ENCODE measurements at regions not wholly inside any gene's neighbourhood (a gene's known extent, or its start where the extent isn't known, plus 50 kb on each side); places are given as distances from the start of the nearest gene placed in this dataset.

DNA sequence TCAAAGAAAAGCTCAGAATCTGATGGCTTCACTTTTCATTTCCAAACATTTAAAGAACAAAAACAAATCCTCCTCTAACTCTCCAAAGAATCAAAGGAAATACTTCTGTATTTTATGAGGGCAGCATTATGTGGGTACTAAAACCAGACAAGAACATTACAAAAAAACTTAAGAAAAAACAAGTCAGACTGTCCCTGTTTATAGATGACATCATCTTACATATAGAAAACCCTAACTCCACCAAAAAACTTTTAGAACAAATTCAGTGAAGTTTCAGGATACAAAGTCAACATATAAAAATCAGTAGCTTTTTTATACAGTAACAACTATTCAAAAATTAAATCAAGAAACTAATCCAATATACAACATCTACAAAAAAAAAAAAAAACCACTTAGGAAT lies 136.2 kb downstream of the PJA2 start:
- H3K9ac ChIP-seq (ENCODE audit: low read length): no peak overlapping the region

DNA sequence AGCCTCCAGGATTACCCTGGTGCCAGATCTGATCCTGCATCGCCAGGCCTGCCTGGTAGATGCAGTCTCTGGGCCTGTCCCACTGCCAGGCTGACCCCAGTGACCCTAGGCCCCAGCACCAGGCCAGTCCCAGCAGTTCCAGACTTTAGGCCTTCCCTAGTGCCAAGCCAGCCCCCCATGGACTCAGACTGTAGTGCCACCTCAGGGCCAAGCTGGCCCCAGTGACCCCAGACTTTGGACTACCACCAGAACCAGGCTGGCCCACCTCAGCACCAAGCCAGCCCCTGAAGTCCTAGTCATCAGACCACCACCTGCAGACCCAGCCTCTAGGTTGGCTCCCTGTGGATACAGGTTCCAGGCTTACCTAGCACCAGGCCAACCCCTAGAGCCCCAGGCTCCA lies 142.5 kb downstream of the PJA2 start:
- H3K9me3 ChIP-seq (ENCODE audit: insufficient read depth, low read length): no peaks in the 10 kb centered on the region
- no peak overlapping the region for H3K9ac ChIP-seq (ENCODE audit: low read length)
- H3K27ac ChIP-seq (ENCODE audit: low read length): no peak overlapping the region
- no peak overlapping the region for H3K4me2 ChIP-seq (ENCODE audit: low read length)
- no peaks in the 10 kb centered on the region for H3K79me2 ChIP-seq (ENCODE audit: low read length)
- H3K4me1 ChIP-seq (ENCODE audit: low read length): no peaks in the 10 kb centered on the region
- no peaks in the 10 kb centered on the region for H3K36me3 ChIP-seq (replicated peaks; ENCODE audit: low read depth, low read length)
- H4K20me1 ChIP-seq (ENCODE audit: insufficient read depth, low read length): no peaks in the 10 kb centered on the region
- no peaks in the 10 kb centered on the region for H3K27me3 ChIP-seq (ENCODE audit: low read depth, low read length)
- no peak overlapping the region for H2AFZ ChIP-seq (ENCODE audit: low read depth, low read length)
- H3K4me3 ChIP-seq (ENCODE audit: low read length): no peak overlapping the region
- TF ChIP-seq, protein P1, sequence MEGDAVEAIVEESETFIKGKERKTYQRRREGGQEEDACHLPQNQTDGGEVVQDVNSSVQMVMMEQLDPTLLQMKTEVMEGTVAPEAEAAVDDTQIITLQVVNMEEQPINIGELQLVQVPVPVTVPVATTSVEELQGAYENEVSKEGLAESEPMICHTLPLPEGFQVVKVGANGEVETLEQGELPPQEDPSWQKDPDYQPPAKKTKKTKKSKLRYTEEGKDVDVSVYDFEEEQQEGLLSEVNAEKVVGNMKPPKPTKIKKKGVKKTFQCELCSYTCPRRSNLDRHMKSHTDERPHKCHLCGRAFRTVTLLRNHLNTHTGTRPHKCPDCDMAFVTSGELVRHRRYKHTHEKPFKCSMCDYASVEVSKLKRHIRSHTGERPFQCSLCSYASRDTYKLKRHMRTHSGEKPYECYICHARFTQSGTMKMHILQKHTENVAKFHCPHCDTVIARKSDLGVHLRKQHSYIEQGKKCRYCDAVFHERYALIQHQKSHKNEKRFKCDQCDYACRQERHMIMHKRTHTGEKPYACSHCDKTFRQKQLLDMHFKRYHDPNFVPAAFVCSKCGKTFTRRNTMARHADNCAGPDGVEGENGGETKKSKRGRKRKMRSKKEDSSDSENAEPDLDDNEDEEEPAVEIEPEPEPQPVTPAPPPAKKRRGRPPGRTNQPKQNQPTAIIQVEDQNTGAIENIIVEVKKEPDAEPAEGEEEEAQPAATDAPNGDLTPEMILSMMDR (IDR thresholded peaks at IDR 0.05; ENCODE audit: low read depth, low read length): no peak
- no peak for TF ChIP-seq EZH2phosphoT487 (IDR thresholded peaks at IDR 0.05; ENCODE audit: low read depth)

More for the DNA sequence above, 136.2 kb downstream of the PJA2 start:
- no peak for TF ChIP-seq EZH2phosphoT487 (IDR thresholded peaks at IDR 0.05; ENCODE audit: low read depth)
- TF ChIP-seq, protein P1 (IDR thresholded peaks at IDR 0.05; ENCODE audit: low read depth, low read length): no peak
- no peaks in the 10 kb centered on the region for H4K20me1 ChIP-seq (ENCODE audit: insufficient read depth, low read length)
- H3K4me1 ChIP-seq (ENCODE audit: low read length): no peaks in the 10 kb centered on the region
- H3K4me2 ChIP-seq (ENCODE audit: low read length): no peak overlapping the region
- H3K79me2 ChIP-seq (ENCODE audit: low read length): no peaks in the 10 kb centered on the region
- no peak overlapping the region for H2AFZ ChIP-seq (ENCODE audit: low read depth, low read length)
- no peak overlapping the region for H3K27ac ChIP-seq (ENCODE audit: low read length)
- H3K9me3 ChIP-seq (ENCODE audit: insufficient read depth, low read length): no peaks in the 10 kb centered on the region
- peaks cover 3% of the 10 kb centered on the region; the same call in 1 of the 2 replicates for H3K27me3 ChIP-seq (ENCODE audit: low read depth, low read length)
- no peaks in the 10 kb centered on the region for H3K36me3 ChIP-seq (replicated peaks; ENCODE audit: low read depth, low read length)
- no peak overlapping the region for H3K4me3 ChIP-seq (ENCODE audit: low read length)

DNA sequence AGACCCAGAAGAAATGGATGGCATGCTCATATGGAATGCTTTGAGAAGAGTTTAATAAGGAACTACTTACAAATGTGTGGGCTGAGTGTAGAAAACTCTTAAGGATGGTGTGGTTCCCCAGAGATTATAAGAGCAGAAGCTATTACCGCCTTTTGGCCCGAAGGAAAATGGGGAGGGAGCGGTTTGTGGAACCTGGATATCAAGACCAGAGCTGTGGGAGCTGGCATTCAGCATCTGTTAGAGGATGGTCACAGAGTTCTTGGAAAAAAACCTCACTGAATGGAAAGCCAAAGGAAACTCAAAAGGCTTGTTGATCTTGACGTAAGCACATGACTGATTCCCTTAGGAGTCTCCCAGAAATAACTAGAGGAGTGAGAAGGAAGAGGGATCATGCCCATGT lies 151.0 kb downstream of the PJA2 start:
- no peaks in the 10 kb centered on the region for H3K9me3 ChIP-seq (ENCODE audit: insufficient read depth, low read length)
- no peak for TF ChIP-seq EZH2phosphoT487 (IDR thresholded peaks at IDR 0.05; ENCODE audit: low read depth)
- TF ChIP-seq, protein P1 (IDR thresholded peaks at IDR 0.05; ENCODE audit: low read depth, low read length): no peak
- H3K4me2 ChIP-seq (ENCODE audit: low read length): no peak overlapping the region
- no peak overlapping the region for H3K9ac ChIP-seq (ENCODE audit: low read length)
- H3K36me3 ChIP-seq (replicated peaks; ENCODE audit: low read depth, low read length): no peaks in the 10 kb centered on the region
- no peaks in the 10 kb centered on the region for H3K4me1 ChIP-seq (ENCODE audit: low read length)
- H3K4me3 ChIP-seq (ENCODE audit: low read length): no peak overlapping the region
- no peak overlapping the region for H3K27ac ChIP-seq (ENCODE audit: low read length)
- no peaks in the 10 kb centered on the region; the same call in 1 of the 2 replicates for H3K27me3 ChIP-seq (ENCODE audit: low read depth, low read length)
- H2AFZ ChIP-seq (ENCODE audit: low read depth, low read length): no peak overlapping the region
- H4K20me1 ChIP-seq (ENCODE audit: insufficient read depth, low read length): no peaks in the 10 kb centered on the region
- no peaks in the 10 kb centered on the region for H3K79me2 ChIP-seq (ENCODE audit: low read length)

DNA sequence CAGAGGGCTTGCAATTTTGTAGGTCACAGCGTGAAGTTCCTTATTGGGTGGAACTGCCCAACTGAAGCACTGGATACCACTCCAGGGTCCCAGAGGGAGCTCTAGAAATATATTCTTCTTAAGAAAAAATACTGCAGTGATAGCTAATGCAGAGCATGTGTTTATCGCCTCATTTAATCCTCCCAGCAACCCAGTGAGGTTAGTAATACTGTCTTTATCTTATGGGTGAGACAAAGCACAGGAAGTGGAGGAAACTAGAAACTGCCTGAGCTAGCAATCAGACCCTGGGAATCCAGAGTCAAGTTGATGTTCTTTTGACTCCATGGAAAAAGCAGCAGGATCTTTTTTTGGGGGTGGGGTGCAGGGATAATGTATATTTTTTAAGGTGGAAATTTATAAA lies 153.3 kb downstream of the PJA2 start:
- Histone ChIP-seq H3K27ac (ENCODE audit: low read length) (no peak overlapping the region), H4K20me1 (ENCODE audit: insufficient read depth, low read length) (no peaks in the 10 kb centered on the region), H2AFZ (ENCODE audit: low read depth, low read length) (no peak overlapping the region), H3K79me2 (ENCODE audit: low read length) (no peaks in the 10 kb centered on the region), H3K9ac (ENCODE audit: low read length) (no peak overlapping the region), H3K4me3 (ENCODE audit: low read length) (no peak overlapping the region), H3K27me3 (ENCODE audit: low read depth, low read length) (no peaks in the 10 kb centered on the region; the same call in 1 of the 2 replicates), H3K9me3 (ENCODE audit: insufficient read depth, low read length) (no peaks in the 10 kb centered on the region), H3K36me3 (replicated peaks; ENCODE audit: low read depth, low read length) (no peaks in the 10 kb centered on the region), H3K4me2 (ENCODE audit: low read length) (no peak overlapping the region), H3K4me1 (ENCODE audit: low read length) (no peaks in the 10 kb centered on the region)
- TF ChIP-seq, protein P1 (IDR thresholded peaks at IDR 0.05; ENCODE audit: low read depth, low read length): no peak
- no peak for TF ChIP-seq EZH2phosphoT487 (IDR thresholded peaks at IDR 0.05; ENCODE audit: low read depth)

All from OCI-LY3 (cell line).